A673 (cell line): ENCODE measurements at regions not wholly inside any gene's neighbourhood (a gene's known extent, or its start where the extent isn't known, plus 50 kb on each side); places are given as distances from the start of the nearest gene placed in this dataset.

ENCODE experiments used
- BruUV-seq: library from RNA; stranded (reverse); fragments of 400-500 nt; replicated peaks from 2 replicates; lab custom pipeline; 2021; lab: Mats Ljungman, UMichigan
- CTCF ChIA-PET: fragments of 300-600 bp; sonication (Branson Sonifier 250); formaldehyde crosslinking; loops from one replicate; lab custom pipeline; 2022; ENCODE audit warnings: antibody characterized with exemption; lab: Charles Lee
- POLR2A ChIA-PET: fragments of 300-600 bp; sonication (Branson Sonifier 250); formaldehyde crosslinking; loops from one replicate; lab custom pipeline; 2022; ENCODE audit warnings: antibody characterized with exemption; ENCODE audit not compliant: low non-redundant PET; lab: Charles Lee
- DNase-seq: peaks from one replicate; pipeline ENCODE4 v3.0.0-alpha.2; 2015; ENCODE audit warnings: low spot score
- H3K27ac ChIP-seq: fragments of 200-600 bp; sonication (generic); 2 replicates; pipeline ENCODE4 v1.5.1; 2016; ENCODE audit warnings: mixed run types, low read depth, mild to moderate bottlenecking, mixed read lengths, antibody characterized with exemption, low read length; ENCODE audit not compliant: poor library complexity, severe bottlenecking
- H3K27me3 ChIP-seq: fragments of 200-600 bp; sonication (generic); replicated peaks from 2 replicates; pipeline ENCODE4 v1.6.1; 2017; ENCODE audit warnings: mixed run types, low read depth, mild to moderate bottlenecking, mixed read lengths, antibody characterized with exemption, low read length; ENCODE audit not compliant: insufficient read depth, poor library complexity
- H3K36me3 ChIP-seq: fragments of 200-600 bp; sonication (generic); 2 replicates; pipeline ENCODE4 v1.6.1; 2016; ENCODE audit warnings: mixed run types, mild to moderate bottlenecking, mixed read lengths, antibody characterized with exemption, low read length; ENCODE audit not compliant: insufficient read depth, poor library complexity, severe bottlenecking
- H3K4me1 ChIP-seq: fragments of 200-600 bp; sonication (generic); 2 replicates; pipeline ENCODE4 v1.6.1; 2017; ENCODE audit warnings: mixed run types, mild to moderate bottlenecking, mixed read lengths, antibody characterized with exemption, low read length; ENCODE audit not compliant: insufficient read depth, poor library complexity, severe bottlenecking
- H3K4me3 ChIP-seq: fragments of 200-600 bp; sonication (generic); 2 replicates; pipeline ENCODE4 v1.5.1; 2016; ENCODE audit warnings: low read depth, mixed run types, mild to moderate bottlenecking, mixed read lengths, low read length; ENCODE audit not compliant: poor library complexity, severe bottlenecking
- H3K9me3 ChIP-seq: fragments of 200-600 bp; sonication (generic); 2 replicates; pipeline ENCODE4 v1.6.1; 2016; ENCODE audit warnings: mixed run types, low read depth, mild to moderate bottlenecking, mixed read lengths, antibody characterized with exemption, low read length; ENCODE audit not compliant: poor library complexity, severe bottlenecking
- EZH2 ChIP-seq: fragments of 200-600 bp; sonication (generic); IDR thresholded peaks from 2 replicates; pipeline ENCODE4 v1.6.1; 2017; ENCODE audit warnings: borderline replicate concordance, low read depth, mild to moderate bottlenecking, mixed read lengths, antibody characterized with exemption, low read length; ENCODE audit not compliant: poor library complexity, severe bottlenecking
- intact Hi-C: fragments of 100-400 bp; cut with micrococcal nuclease; formaldehyde crosslinking; loops from one replicate; pipeline ENCODE4 v1.10.0; 2022; ENCODE audit not compliant: unreplicated experiment
- TF ChIP-seq, protein P1 (sequence below): fragments of 300-800, 200-600 bp; sonication (generic); conservative IDR thresholded peaks from 2 replicates; pipeline ENCODE4 v1.5.1; 2017; ENCODE audit warnings: low read depth, mild to moderate bottlenecking, antibody characterized with exemption, low read length, moderate library complexity, mixed read lengths

DNA sequence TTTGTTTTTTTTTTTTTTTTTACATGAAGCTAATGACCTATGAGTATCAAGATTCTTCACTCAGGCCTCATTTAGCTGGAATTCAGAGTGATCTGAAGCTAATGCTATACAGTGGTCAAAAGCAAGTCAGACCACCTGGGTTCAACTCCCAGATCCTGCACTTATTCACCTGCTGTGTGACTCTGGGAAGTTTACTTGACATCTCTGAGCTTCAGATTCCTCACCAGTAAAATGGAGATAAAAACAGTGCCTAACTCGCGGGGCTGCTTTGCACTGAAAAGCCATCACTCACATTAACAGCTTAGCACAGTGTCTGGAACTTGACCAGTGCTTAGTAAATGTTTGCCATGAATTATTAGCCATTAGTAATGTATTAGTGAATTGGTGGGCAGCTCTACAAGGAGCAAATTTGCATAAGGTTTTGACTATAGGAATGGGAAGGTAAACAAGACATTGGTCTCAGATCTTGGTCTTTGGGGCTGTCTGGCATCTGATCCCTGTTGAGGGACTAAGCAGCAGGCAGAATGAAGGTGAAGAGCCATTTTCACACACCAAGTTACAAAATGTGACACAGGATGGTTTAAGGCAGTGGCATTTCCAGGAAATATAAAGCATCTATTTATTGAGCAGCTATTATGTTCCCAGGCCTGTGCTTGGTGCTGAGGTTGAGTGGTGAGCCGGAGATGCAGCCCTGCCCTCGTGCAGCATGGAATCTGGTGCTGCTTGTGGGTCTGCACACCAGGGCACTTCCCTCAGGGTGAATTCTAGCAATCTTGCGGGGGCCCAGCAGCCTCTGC is 291.3 kb downstream of the RRAGC start:
- no peak overlapping the region for H3K27ac ChIP-seq
- DNase-seq, result no peak
- peaks cover 14% of the 10 kb centered on the region for H3K4me1 ChIP-seq
- no TSS peak for BruUV-seq
- CTCF ChIA-PET, result no interaction called here
- POLR2A ChIA-PET, result no interaction called here
- no peaks in the 10 kb centered on the region for H3K9me3 ChIP-seq
- intact Hi-C loops, result no loop called here
- no peaks in the 10 kb centered on the region for H3K27me3 ChIP-seq
- TF ChIP-seq, protein P1, sequence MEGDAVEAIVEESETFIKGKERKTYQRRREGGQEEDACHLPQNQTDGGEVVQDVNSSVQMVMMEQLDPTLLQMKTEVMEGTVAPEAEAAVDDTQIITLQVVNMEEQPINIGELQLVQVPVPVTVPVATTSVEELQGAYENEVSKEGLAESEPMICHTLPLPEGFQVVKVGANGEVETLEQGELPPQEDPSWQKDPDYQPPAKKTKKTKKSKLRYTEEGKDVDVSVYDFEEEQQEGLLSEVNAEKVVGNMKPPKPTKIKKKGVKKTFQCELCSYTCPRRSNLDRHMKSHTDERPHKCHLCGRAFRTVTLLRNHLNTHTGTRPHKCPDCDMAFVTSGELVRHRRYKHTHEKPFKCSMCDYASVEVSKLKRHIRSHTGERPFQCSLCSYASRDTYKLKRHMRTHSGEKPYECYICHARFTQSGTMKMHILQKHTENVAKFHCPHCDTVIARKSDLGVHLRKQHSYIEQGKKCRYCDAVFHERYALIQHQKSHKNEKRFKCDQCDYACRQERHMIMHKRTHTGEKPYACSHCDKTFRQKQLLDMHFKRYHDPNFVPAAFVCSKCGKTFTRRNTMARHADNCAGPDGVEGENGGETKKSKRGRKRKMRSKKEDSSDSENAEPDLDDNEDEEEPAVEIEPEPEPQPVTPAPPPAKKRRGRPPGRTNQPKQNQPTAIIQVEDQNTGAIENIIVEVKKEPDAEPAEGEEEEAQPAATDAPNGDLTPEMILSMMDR, result no peak
- TF ChIP-seq EZH2, result no peak
- no peaks in the 10 kb centered on the region for H3K36me3 ChIP-seq
- H3K4me3 ChIP-seq, result no peak overlapping the region

DNA sequence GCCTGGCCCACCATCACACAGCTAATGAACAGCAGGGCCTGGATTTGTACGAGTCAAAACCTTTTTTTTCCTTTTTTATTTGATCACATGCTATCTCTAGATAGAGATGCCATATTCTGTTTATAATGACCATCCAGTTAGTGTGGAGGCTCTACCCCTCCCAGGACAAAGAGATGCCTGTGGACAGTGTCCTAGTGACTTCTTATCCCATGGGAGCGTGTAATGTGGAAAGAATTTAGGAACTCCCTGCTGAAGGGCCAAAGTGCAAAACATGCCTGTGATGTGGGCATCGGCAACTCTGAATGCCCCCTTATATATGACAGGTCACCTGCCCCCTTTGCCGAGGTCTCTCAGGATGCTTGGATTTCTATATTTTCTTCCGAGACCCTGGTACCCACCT is 292.2 kb downstream of the RRAGC start:
- no peak overlapping the region for H3K4me3 ChIP-seq
- H3K4me1 ChIP-seq, result peaks cover 14% of the 10 kb centered on the region
- H3K36me3 ChIP-seq, result no peaks in the 10 kb centered on the region
- BruUV-seq, result no TSS peak
- no peak for TF ChIP-seq EZH2
- TF ChIP-seq, protein P1, result no peak
- no peak overlapping the region for H3K27ac ChIP-seq
- POLR2A ChIA-PET, result no interaction called here
- CTCF ChIA-PET, result no interaction called here
- no peaks in the 10 kb centered on the region for H3K9me3 ChIP-seq
- intact Hi-C loops, result no loop called here
- H3K27me3 ChIP-seq, result no peaks in the 10 kb centered on the region
- DNase-seq, result no peak

DNA sequence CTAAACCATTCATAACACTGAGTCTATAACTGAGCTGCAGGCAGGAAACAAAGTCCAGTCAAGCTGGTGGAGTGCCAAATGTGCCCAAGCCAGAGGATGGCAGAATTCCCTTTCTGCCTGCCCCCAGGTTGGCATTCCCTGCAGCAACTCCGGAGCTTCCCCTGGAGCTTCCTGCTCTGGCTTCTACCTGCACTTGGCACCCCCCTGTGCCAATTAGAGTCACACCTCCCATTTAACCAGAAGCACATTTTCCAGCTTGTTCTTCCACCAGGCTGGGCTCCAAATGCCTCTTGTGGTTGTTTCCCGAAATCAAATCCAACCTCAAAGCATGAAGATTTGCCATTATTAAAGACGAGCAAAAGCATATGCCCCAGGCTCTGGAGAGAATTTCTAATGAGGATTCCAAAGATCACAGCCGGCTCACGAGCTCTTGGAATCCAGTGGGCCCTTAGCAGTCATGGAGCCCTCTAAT is 294.5 kb downstream of the RRAGC start:
- Histone ChIP-seq H3K9me3 (no peaks in the 10 kb centered on the region), H3K27me3 (no peaks in the 10 kb centered on the region), H3K4me3 (no peak overlapping the region), H3K36me3 (no peaks in the 10 kb centered on the region), H3K27ac (no peak overlapping the region), H3K4me1 (peaks cover 6% of the 10 kb centered on the region)
- BruUV-seq, result no TSS peak
- POLR2A ChIA-PET, result no interaction called here
- TF ChIP-seq, protein P1, result no peak
- TF ChIP-seq EZH2, result no peak
- intact Hi-C loops, result no loop called here
- CTCF ChIA-PET, result no interaction called here
- no peak for DNase-seq
